Esophagus muscularis mucosa (tissue), 4 donors: ENCODE measurements at regions not wholly inside any gene's neighbourhood (a gene's known extent, or its start where the extent isn't known, plus 50 kb on each side); places are given as distances from the start of the nearest gene placed in this dataset.

Experiments used
- CTCF ChIP-seq, 3 experiments: fragments of 200-600 bp in 2 of 3; fragments of 450-650 bp in 1 of 3; sonication (generic) in 2 of 3; IDR thresholded peaks; one replicate each; pipeline ENCODE4 v1.5.1; 2017 to 2019; ENCODE audit warnings: antibody characterized with exemption in 3 of 3, mild to moderate bottlenecking in 2 of 3, moderate library complexity in 1 of 3
- EP300 ChIP-seq: sonication (generic); formaldehyde crosslinking; IDR thresholded peaks from one replicate; pipeline ENCODE4 v1.6.1; 2017; ENCODE audit warnings: antibody characterized with exemption
- POLR2A ChIP-seq: fragments of 450-650 bp; IDR thresholded peaks from one replicate; pipeline ENCODE4 v1.6.1; 2017; ENCODE audit warnings: antibody characterized with exemption, moderate library complexity, mild to moderate bottlenecking, low read depth
- POLR2AphosphoS5 ChIP-seq, 2 donors: sonication (generic); formaldehyde crosslinking; IDR thresholded peaks; one replicate each; pipeline ENCODE4 v1.6.1; 2017; ENCODE audit warnings: antibody characterized with exemption in 2 of 2

- TF ChIP-seq CTCF (IDR thresholded peaks at IDR 0.05) (no peak), POLR2A (no peak), POLR2AphosphoS5 (IDR thresholded peaks at IDR 0.05) (no peak), EP300 (no peak)
Measured at GRCh38 chr11:37298173-37298572, 700.1 kb upstream of the RAG2 start.
